ENCODE measurements at regions not wholly inside any gene's neighbourhood (a gene's known extent, or its start where the extent isn't known, plus 50 kb on each side); places are given as distances from the start of the nearest gene placed in this dataset.

- Histone ChIP-seq H2AFZ (no peak overlapping the region), H4K20me1 (replicated peaks; ENCODE audit: insufficient read depth) (no peaks in the 10 kb centered on the region), H3K36me3 (ENCODE audit: insufficient read depth) (no peaks in the 10 kb centered on the region), H3K4me1 (ENCODE audit: insufficient read depth) (no peaks in the 10 kb centered on the region), H3K4me3 (no peak overlapping the region), H3F3A (replicated peaks; ENCODE audit: low read depth) (no peaks in the 10 kb centered on the region), H3K27ac (ENCODE audit: low read depth) (no peak overlapping the region), H3K79me2 (replicated peaks; ENCODE audit: insufficient read depth) (no peaks in the 10 kb centered on the region), H3K27me3 (ENCODE audit: insufficient read depth) (no peaks in the 10 kb centered on the region), H3K4me2 (no peak overlapping the region), H3K9me2 (ENCODE audit: insufficient read depth) (no peaks in the 10 kb centered on the region)
- Mint-ChIP-seq H3K9me3 (no peaks in the 10 kb centered on the region), H3K4me1 (no peaks in the 10 kb centered on the region), H3K4me3 (no peak overlapping the region), H3K27ac (no peak overlapping the region), H3K36me3 (ENCODE audit: low read depth) (no peaks in the 10 kb centered on the region), H3K27me3 (ENCODE audit: insufficient read depth, low read depth, poor library complexity) (peaks cover 4% of the 10 kb centered on the region)
- no peak for TF ChIP-seq JUNB (IDR thresholded peaks at IDR 0.05; ENCODE audit: unreplicated experiment)
- TF ChIP-seq ZNF331 (CRISPR knock-in tag; IDR thresholded peaks at IDR 0.05; ENCODE audit: low read depth): no peak
- TF ChIP-seq ZNF114 (CRISPR knock-in tag; IDR thresholded peaks at IDR 0.05): no peak
- TF ChIP-seq ETS1 (IDR thresholded peaks at IDR 0.05): no peak
- TF ChIP-seq CREB1 (CRISPR knock-in tag; IDR thresholded peaks at IDR 0.05; ENCODE audit: low read depth): no peak
- ATAC-seq (no peak), DNase-seq (ENCODE audit: low spot score) (no peak)
These were observed 86.7 kb upstream of the FOXN2 start for GRCh38 chr2:48227617-48228344.

GRCh38 chr2:48228345-48228684, 86.2 kb upstream of the FOXN2 start:
- H2AFZ ChIP-seq: no peak overlapping the region
- H3K27me3 ChIP-seq (ENCODE audit: insufficient read depth): no peaks in the 10 kb centered on the region
- no peaks in the 10 kb centered on the region for H3K36me3 Mint-ChIP-seq (ENCODE audit: low read depth)
- no peaks in the 10 kb centered on the region for H3K9me3 Mint-ChIP-seq
- H3K79me2 ChIP-seq (replicated peaks; ENCODE audit: insufficient read depth): no peaks in the 10 kb centered on the region
- H3K4me3 Mint-ChIP-seq: no peak overlapping the region
- H3K27ac Mint-ChIP-seq: no peak overlapping the region
- peaks cover 4% of the 10 kb centered on the region for H3K27me3 Mint-ChIP-seq (ENCODE audit: insufficient read depth, low read depth, poor library complexity)
- no peaks in the 10 kb centered on the region for H4K20me1 ChIP-seq (replicated peaks; ENCODE audit: insufficient read depth)
- H3K36me3 ChIP-seq (ENCODE audit: insufficient read depth): no peaks in the 10 kb centered on the region
- no peaks in the 10 kb centered on the region for H3F3A ChIP-seq (replicated peaks; ENCODE audit: low read depth)
- no peak overlapping the region for H3K4me2 ChIP-seq
- H3K27ac ChIP-seq (ENCODE audit: low read depth): no peak overlapping the region
- H3K4me1 ChIP-seq (ENCODE audit: insufficient read depth): no peaks in the 10 kb centered on the region
- DNase-seq (ENCODE audit: low spot score): no peak
- H3K4me3 ChIP-seq: no peak overlapping the region
- H3K4me1 Mint-ChIP-seq: no peaks in the 10 kb centered on the region
- H3K9me2 ChIP-seq (ENCODE audit: insufficient read depth): no peaks in the 10 kb centered on the region
- ATAC-seq: no peak
- TF ChIP-seq EZH2phosphoT487 (IDR thresholded peaks at IDR 0.05; ENCODE audit: unreplicated experiment) (no peak), CREB1 (CRISPR knock-in tag; IDR thresholded peaks at IDR 0.05; ENCODE audit: low read depth) (no peak), JUNB (IDR thresholded peaks at IDR 0.05; ENCODE audit: unreplicated experiment) (no peak), STAT1 (IDR thresholded peaks at IDR 0.05; ENCODE audit: unreplicated experiment) (no peak), NANOG (IDR thresholded peaks at IDR 0.05; ENCODE audit: borderline replicate concordance) (no peak), CTCF (conservative IDR thresholded peaks at IDR 0.05; ENCODE audit: low read depth in 2 of 2) (no peak), ZNF114 (CRISPR knock-in tag; IDR thresholded peaks at IDR 0.05) (no peak), EZH2 (IDR thresholded peaks at IDR 0.05; ENCODE audit: low read depth, unreplicated experiment) (no peak), ZNF462 (CRISPR knock-in tag; IDR thresholded peaks at IDR 0.05) (no peak), ETS1 (IDR thresholded peaks at IDR 0.05) (no peak), ZNF331 (CRISPR knock-in tag; IDR thresholded peaks at IDR 0.05; ENCODE audit: low read depth) (no peak)

Measured in GM23338 (cell line).